ENCODE measurements at regions not wholly inside any gene's neighbourhood (a gene's known extent, or its start where the extent isn't known, plus 50 kb on each side); places are given as distances from the start of the nearest gene placed in this dataset.
"Not testable (repeated sequence)": the region's sequence is repeated elsewhere in the genome, so short reads cannot be mapped to it uniquely, and the experiment has no call there.

DNA sequence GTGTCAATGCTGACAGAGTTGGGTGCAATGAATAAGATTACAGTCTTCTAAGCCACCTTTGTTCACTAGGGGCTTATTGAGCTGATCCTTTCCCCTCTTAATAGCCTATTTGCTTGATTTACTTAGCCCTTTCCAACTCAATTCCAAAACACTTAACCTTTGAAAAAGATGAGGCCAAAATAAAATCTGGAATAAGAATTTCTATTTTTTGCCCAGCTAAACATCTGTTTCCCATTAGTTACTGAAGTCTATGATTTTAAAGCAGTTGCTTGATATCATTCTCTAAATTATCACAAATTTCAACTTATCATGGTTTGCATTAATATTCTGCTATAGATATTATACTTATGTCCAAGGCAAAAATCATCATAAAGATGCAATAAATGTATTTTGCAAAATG lies 1272.0 kb upstream of the ACO1 start:
- DNase-seq (ENCODE audit: low read depth): no peak

- no peak for DNase-seq (ENCODE audit: low read depth)
Measured at GRCh38 chr9:31114346-31114745, 1270.1 kb upstream of the ACO1 start.

DNA sequence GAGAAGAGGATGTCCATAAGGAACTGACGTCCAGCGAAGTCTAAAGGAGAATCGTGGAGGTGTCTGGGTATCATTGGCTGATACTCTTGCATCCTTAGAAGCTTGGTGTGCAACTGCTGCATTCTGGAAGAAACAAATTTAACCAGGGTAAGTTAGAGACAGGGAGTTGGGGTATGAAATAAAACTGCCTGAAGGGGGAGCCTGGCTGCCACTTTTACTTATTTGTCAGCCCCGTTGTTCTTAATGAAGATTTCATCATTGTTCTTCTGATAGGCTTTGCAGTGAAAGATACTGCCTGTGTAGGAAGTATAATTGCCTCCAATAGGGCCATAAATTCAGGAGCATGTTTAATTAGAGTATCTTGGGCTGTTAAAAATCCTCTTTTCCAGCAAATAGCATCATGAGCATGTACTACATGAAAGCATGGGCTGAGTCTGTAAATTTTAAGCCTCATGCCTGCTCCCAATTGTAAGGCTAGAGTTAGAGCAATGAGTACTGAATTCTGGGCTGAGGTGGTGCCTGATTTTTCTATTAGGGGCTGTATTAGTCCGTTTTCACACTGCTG lies 1264.5 kb upstream of the ACO1 start:
- no peak for DNase-seq (ENCODE audit: low read depth)

DNA sequence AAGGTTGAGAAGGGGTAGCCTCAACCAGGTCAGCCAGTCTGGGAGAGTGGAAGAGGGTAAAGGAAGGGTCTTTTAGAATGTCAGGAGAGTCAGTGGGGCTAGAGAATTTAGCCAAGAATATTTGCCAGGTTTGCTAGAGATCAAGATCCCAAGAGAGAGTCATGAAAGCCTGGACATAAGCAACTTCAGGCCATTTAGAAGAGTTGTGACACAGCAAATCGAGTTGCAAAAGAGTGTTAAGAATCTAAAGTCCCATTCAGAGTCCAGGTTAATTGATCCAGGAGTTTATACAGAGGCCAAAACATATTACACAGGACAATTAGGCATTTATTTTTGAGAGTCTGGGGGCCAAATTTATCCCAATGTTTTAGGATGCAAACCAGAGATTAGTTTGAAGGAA lies 1260.1 kb upstream of the ACO1 start:
- no peak for DNase-seq (ENCODE audit: low read depth)

- no peak for DNase-seq (ENCODE audit: low read depth)
Measured at GRCh38 chr9:31135567-31135966, 1248.9 kb upstream of the ACO1 start.

DNA sequence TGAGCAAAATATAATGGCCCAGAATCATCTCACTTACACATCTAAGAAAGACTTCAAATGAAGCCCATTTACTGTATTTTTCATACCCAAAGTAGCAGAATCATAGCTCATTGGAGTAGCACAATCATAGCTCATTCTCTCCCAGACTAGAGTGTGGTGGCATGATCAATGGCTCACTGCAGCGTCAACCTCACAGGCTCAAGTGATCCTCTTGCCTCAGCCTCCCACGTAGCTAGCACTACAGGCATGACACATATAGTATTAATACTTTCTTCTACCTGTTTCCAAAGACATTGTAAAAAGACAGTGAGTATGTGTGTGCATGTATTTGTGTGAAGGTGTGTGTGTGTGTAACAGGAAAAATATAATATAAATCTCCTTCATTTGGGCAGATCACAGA lies 1247.9 kb upstream of the ACO1 start:
- DNase-seq (ENCODE audit: low read depth): no peak

DNA sequence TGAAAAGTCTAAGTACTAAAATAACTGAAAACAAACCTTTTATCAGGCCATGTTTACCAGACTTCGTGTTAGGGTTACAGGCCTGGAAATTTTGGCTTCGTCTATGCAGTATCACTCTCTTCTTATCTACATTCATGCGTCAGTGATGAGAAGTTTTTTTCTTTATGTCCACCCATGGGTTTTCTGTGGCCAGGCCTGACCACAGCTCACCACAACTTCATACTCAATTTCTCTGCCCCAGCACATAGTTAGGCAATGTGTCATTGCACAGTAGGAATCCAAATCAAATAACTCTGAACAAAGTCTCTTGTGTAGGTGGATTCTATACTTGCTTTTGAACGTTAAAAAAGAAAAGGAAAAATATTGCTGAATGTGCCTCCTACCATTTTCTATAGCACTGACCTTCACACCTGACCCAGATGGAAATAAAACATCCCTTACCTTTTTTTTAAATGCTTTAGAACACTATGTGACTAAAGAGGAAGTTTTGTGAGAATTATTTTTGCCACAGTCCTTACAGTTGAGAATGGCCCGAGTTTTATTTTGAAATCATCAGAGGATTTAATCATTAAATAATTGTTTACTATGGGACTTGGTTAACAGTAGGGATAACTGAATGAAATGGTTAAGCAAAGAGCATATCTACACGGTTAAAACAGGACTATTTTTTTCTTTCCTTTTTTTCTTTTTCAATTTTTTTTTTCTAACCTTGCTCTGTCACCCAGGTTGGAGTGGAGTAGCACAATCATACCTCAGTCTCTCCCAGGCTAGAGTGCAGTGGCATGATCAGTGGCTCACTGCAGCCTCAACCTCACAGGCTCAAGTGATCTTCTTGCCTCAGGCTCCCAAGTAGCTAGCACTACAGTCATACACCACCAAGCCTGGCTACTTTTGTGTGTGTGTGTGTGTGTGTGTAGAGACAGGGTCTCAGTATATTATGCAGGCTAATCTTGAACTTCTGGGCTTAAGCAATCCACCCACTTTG lies 1247.0 kb upstream of the ACO1 start:
- no peak for DNase-seq (ENCODE audit: low read depth)

DNA sequence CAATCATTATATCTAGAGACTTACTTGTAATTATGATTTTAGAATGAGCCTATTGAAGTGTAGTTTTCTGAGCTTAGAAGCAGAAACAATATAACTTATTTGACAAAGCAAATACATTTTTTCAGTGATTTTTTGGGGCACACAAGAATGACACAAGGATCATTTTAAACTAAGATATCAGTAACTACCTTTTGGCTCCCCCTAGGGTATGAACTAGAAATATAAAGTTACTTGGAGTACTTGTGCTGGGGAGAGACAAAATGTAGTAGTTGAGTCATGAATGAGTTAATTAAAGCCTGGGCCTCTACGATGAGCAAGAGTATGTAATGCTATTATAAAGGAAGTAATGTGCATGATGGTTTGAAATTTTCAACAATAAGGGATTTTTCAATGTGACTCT lies 1244.1 kb upstream of the ACO1 start:
- DNase-seq (ENCODE audit: low read depth): no peak

- DNase-seq (ENCODE audit: low read depth): no peak
Measured at GRCh38 chr9:31142456-31142855, 1242.0 kb upstream of the ACO1 start.

DNA sequence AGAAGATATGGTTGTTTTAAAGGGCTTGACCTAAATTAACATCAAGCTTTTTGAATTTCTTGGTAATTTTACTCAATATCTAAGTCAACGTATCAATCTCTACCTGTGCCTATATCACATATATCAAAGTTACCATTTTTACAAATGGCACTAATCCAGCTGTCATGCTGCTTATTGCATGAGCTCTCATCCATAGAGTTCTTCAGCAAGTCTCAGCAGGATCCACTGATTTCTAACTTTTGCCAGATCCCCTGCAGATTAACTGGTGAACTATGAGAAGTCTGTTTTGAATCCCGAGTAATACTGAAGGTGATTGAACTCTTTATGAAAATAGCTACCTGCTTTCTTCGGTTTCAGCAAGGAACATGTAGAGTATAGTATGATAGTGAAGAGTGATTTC lies 1239.8 kb upstream of the ACO1 start:
- no peak for DNase-seq (ENCODE audit: low read depth)

DNA sequence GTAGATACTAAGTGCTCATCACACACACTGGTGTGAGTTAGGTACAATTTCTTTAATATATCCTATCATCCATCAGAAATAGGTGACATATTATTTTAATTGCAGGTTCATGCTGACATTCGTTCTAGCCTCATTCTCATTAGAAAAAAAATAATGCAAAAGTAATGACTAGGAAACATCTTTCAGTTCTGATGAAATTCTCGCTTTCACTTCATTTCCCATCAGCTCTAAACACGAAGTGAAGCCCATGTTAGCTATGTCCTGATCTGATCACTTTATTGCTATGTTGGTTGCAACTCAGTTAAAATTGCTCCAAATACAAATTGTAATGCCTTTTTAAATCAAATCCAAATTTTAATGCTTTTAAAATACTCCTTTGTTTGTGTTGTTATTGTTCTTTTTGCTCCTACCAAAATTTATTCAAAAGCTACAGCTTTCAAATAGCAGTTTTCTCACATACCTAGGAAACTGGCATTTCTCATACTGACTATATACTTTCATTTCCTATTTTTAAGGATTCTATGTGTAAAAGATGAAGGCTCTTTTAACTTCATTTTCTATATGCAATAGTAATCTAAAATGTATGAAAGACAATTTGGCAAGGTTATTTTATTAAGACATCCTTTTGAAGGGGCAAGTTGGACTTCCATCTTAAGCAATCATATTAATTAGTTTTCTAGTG lies 1237.8 kb upstream of the ACO1 start:
- DNase-seq (ENCODE audit: low read depth): no peak

- DNase-seq (ENCODE audit: low read depth): no peak
Measured at GRCh38 chr9:31153250-31153840, 1231.1 kb upstream of the ACO1 start.

DNA sequence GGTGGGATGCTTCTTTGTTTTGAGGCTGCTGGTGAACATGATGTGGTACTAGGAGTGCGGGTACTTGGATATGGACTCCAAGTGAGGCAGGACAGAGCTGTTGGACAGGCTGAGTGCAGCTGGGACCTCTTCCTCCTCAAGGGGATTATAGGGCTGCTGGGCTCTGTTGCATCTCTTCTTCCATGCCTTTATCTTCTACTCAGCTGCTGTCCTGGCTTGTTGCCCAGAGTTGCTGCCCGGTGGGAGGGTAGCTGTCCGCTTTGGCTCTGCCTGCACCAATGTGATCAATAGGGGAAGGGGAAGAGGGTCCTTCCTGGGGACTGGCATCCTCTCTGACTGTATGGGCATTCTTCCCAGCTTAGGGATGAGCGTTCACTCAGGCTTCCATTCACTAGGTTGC lies 1217.9 kb upstream of the ACO1 start:
- no peak for DNase-seq (ENCODE audit: low read depth)

DNA sequence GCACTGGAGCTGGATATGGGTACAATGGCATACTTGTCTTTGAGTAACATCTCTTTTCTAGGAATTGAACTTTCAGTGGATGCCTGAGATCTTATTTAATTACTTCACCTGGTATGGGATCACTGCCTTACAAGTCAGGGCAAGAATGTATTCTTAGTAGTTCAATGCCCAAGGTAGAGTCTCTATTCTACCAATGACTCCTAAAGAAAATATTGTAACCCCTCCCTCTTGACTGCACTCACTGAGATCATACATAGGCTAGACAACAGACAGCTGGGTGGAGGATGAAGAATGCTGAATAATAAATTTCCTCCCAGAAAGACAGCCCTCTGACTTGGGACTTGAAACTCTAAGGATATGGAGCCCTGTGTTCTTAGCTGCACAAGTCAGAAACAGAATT lies 1216.3 kb upstream of the ACO1 start:
- no peak for DNase-seq (ENCODE audit: low read depth)

GRCh38 chr9:31174681-31175080 lies 1209.8 kb upstream of the ACO1 start:
- no peak for DNase-seq (ENCODE audit: low read depth)

DNA sequence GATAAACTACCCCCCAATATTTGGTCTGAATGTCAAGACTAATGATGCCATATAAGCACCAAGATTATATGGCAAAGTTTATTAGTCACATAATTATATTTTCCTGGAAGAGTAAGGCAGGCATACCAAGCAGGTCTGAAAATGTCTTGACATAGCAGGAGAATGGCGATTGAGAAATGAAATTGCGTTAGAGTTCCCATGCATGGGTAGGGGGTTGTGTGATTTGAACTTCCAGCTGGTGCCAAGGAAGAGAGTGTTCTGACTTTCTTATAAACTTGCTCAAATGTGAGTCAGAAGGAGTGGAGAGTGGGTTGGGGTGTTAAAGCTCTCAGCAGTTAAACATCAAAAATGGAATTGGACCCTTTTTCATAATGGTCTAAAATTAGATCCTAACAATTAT lies 1200.6 kb upstream of the ACO1 start:
- no peak for DNase-seq (ENCODE audit: low read depth)

DNA sequence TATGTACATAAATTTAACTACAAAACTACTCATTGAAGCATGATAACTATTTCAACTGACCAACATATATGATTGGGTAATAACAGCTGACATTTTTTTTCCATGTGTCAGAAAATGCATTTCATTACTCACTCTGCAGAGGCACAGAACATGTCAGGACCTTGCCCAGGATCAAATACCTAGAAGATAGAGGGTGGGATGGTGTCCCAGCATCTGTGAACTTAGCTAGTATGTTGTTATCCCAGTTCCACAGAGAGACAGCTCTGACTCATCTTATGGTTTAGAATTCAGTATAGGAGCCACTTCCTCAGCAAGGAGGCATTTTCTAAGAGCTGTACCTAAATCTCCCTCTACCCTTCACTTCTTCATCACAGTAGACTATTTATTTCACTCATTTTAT lies 1198.6 kb upstream of the ACO1 start:
- DNase-seq (ENCODE audit: low read depth): no peak

- DNase-seq (ENCODE audit: low read depth): no peak
Measured at GRCh38 chr9:31188496-31188895, 1195.9 kb upstream of the ACO1 start.

GRCh38 chr9:31210978-31211570 lies 1173.4 kb upstream of the ACO1 start:
- no peak for DNase-seq (ENCODE audit: low read depth)

- not testable (repeated sequence) for DNase-seq (ENCODE audit: low read depth)
Measured at GRCh38 chr9:31229976-31230375, 1154.5 kb upstream of the ACO1 start.

- no peak for DNase-seq (ENCODE audit: low read depth)
Measured at GRCh38 chr9:31232485-31232884, 1152.0 kb upstream of the ACO1 start.

DNA sequence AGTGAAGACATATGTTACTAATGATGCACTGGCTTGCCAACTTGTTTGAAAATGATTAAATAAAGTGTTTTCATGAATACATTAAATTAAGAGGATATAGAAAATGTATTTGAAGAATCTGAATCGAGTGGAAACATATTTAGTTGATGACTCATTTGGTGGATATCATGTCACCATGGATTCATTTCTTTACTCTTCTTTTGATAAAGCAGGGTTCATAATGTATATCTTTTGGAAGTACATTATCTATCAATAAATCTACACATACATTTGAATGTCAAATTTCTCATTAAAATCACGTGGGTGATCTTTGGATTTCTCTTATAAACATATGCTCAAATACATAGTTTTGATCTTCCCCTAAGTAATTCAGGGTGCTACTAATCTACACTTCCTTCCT lies 1148.1 kb upstream of the ACO1 start:
- no peak for DNase-seq (ENCODE audit: low read depth)
